IPS-18a (cell line): ENCODE measurements at regions not wholly inside any gene's neighbourhood (a gene's known extent, or its start where the extent isn't known, plus 50 kb on each side); places are given as distances from the start of the nearest gene placed in this dataset.

Experiments
- H3K27ac ChIP-seq: one replicate; pipeline ENCODE4 v1.5.1; 2013; ENCODE audit warnings: low read length
- H3K27me3 ChIP-seq: one replicate; pipeline ENCODE4 v1.6.1; 2013; ENCODE audit warnings: mild to moderate bottlenecking, low read length; ENCODE audit not compliant: control insufficient read depth, insufficient read depth
- H3K36me3 ChIP-seq: one replicate; pipeline ENCODE4 v1.6.1; 2013; ENCODE audit warnings: low read depth, low read length; ENCODE audit not compliant: control insufficient read depth
- H3K4me1 ChIP-seq: one replicate; pipeline ENCODE4 v1.6.1; 2013; ENCODE audit warnings: low read depth, low read length; ENCODE audit not compliant: control insufficient read depth
- H3K4me3 ChIP-seq: one replicate; pipeline ENCODE4 v1.5.1; 2013; ENCODE audit warnings: low read length
- H3K9ac ChIP-seq: one replicate; pipeline ENCODE4 v1.6.1; 2013; ENCODE audit warnings: mild to moderate bottlenecking, low read length, moderate library complexity
- H3K9me3 ChIP-seq: one replicate; pipeline ENCODE4 v1.6.1; 2013; ENCODE audit warnings: low read depth, low read length; ENCODE audit not compliant: control insufficient read depth

- H3K9ac ChIP-seq = no peak overlapping the region
- H3K4me3 ChIP-seq = no peak overlapping the region
- no peak overlapping the region for H3K27ac ChIP-seq
- H3K36me3 ChIP-seq = no peaks in the 10 kb centered on the region
- no peaks in the 10 kb centered on the region for H3K9me3 ChIP-seq
- H3K4me1 ChIP-seq = no peaks in the 10 kb centered on the region
- no peaks in the 10 kb centered on the region for H3K27me3 ChIP-seq
These were observed 319.2 kb upstream of the LRATD1 start for GRCh38 chr2:14313341-14313740.

- H3K9me3 ChIP-seq = no peaks in the 10 kb centered on the region
- no peak overlapping the region for H3K4me3 ChIP-seq
- no peak overlapping the region for H3K9ac ChIP-seq
- no peaks in the 10 kb centered on the region for H3K4me1 ChIP-seq
- no peaks in the 10 kb centered on the region for H3K36me3 ChIP-seq
- no peaks in the 10 kb centered on the region for H3K27me3 ChIP-seq
- H3K27ac ChIP-seq = no peak overlapping the region
These were observed 315.9 kb upstream of the LRATD1 start for GRCh38 chr2:14316594-14316993.

GRCh38 chr2:14321357-14321756, 311.2 kb upstream of the LRATD1 start:
- no peaks in the 10 kb centered on the region for H3K27me3 ChIP-seq
- H3K9me3 ChIP-seq = no peaks in the 10 kb centered on the region
- no peaks in the 10 kb centered on the region for H3K4me1 ChIP-seq
- no peak overlapping the region for H3K9ac ChIP-seq
- H3K4me3 ChIP-seq = no peak overlapping the region
- no peak overlapping the region for H3K27ac ChIP-seq
- no peaks in the 10 kb centered on the region for H3K36me3 ChIP-seq

GRCh38 chr2:14322306-14322705, 310.2 kb upstream of the LRATD1 start:
- H3K9me3 ChIP-seq = no peaks in the 10 kb centered on the region
- H3K27ac ChIP-seq = no peak overlapping the region
- H3K36me3 ChIP-seq = no peaks in the 10 kb centered on the region
- H3K27me3 ChIP-seq = no peaks in the 10 kb centered on the region
- no peak overlapping the region for H3K9ac ChIP-seq
- H3K4me1 ChIP-seq = no peaks in the 10 kb centered on the region
- H3K4me3 ChIP-seq = no peak overlapping the region

GRCh38 chr2:14324308-14324707, 308.2 kb upstream of the LRATD1 start:
- Histone ChIP-seq H3K27ac (no peak overlapping the region), H3K9me3 (no peaks in the 10 kb centered on the region), H3K27me3 (no peaks in the 10 kb centered on the region), H3K4me1 (no peaks in the 10 kb centered on the region), H3K4me3 (no peak overlapping the region), H3K36me3 (no peaks in the 10 kb centered on the region), H3K9ac (no peak overlapping the region)

- Histone ChIP-seq H3K4me1 (peaks cover 14% of the 10 kb centered on the region), H3K9me3 (no peaks in the 10 kb centered on the region), H3K4me3 (no peak overlapping the region), H3K27me3 (no peaks in the 10 kb centered on the region), H3K9ac (no peak overlapping the region), H3K36me3 (no peaks in the 10 kb centered on the region), H3K27ac (no peak overlapping the region)
These were observed 301.6 kb upstream of the LRATD1 start for GRCh38 chr2:14330884-14331283.

- no peaks in the 10 kb centered on the region for H3K4me1 ChIP-seq
- H3K4me3 ChIP-seq = no peak overlapping the region
- H3K9me3 ChIP-seq = no peaks in the 10 kb centered on the region
- no peak overlapping the region for H3K27ac ChIP-seq
- no peak overlapping the region for H3K9ac ChIP-seq
- no peaks in the 10 kb centered on the region for H3K27me3 ChIP-seq
- H3K36me3 ChIP-seq = no peaks in the 10 kb centered on the region
These were observed 295.6 kb upstream of the LRATD1 start for GRCh38 chr2:14336759-14337382.

- Histone ChIP-seq H3K27me3 (no peaks in the 10 kb centered on the region), H3K9ac (no peak overlapping the region), H3K36me3 (no peaks in the 10 kb centered on the region), H3K4me1 (no peaks in the 10 kb centered on the region), H3K9me3 (no peaks in the 10 kb centered on the region), H3K27ac (no peak overlapping the region), H3K4me3 (no peak overlapping the region)
These were observed 291.8 kb upstream of the LRATD1 start for GRCh38 chr2:14340703-14341102.

- no peaks in the 10 kb centered on the region for H3K27me3 ChIP-seq
- H3K9me3 ChIP-seq = no peaks in the 10 kb centered on the region
- H3K36me3 ChIP-seq = no peaks in the 10 kb centered on the region
- H3K9ac ChIP-seq = no peak overlapping the region
- no peaks in the 10 kb centered on the region for H3K4me1 ChIP-seq
- H3K4me3 ChIP-seq = no peak overlapping the region
- no peak overlapping the region for H3K27ac ChIP-seq
These were observed 290.2 kb upstream of the LRATD1 start for GRCh38 chr2:14342313-14342712.

GRCh38 chr2:14344355-14344754, 288.2 kb upstream of the LRATD1 start:
- no peak overlapping the region for H3K9ac ChIP-seq
- H3K27me3 ChIP-seq = no peaks in the 10 kb centered on the region
- no peak overlapping the region for H3K4me3 ChIP-seq
- no peaks in the 10 kb centered on the region for H3K4me1 ChIP-seq
- H3K9me3 ChIP-seq = no peaks in the 10 kb centered on the region
- H3K36me3 ChIP-seq = no peaks in the 10 kb centered on the region
- no peak overlapping the region for H3K27ac ChIP-seq

GRCh38 chr2:14348247-14348646, 284.3 kb upstream of the LRATD1 start:
- Histone ChIP-seq H3K9ac (no peak overlapping the region), H3K27ac (no peak overlapping the region), H3K27me3 (no peaks in the 10 kb centered on the region), H3K4me1 (no peaks in the 10 kb centered on the region), H3K36me3 (no peaks in the 10 kb centered on the region), H3K4me3 (no peak overlapping the region), H3K9me3 (no peaks in the 10 kb centered on the region)

GRCh38 chr2:14350856-14351255, 281.7 kb upstream of the LRATD1 start:
- no peak overlapping the region for H3K9ac ChIP-seq
- H3K4me3 ChIP-seq = no peak overlapping the region
- no peaks in the 10 kb centered on the region for H3K36me3 ChIP-seq
- H3K9me3 ChIP-seq = no peaks in the 10 kb centered on the region
- H3K27ac ChIP-seq = no peak overlapping the region
- no peaks in the 10 kb centered on the region for H3K4me1 ChIP-seq
- no peaks in the 10 kb centered on the region for H3K27me3 ChIP-seq
